Astrocyte of the cerebellum (primary cell): ENCODE measurements at regions not wholly inside any gene's neighbourhood (a gene's known extent, or its start where the extent isn't known, plus 50 kb on each side); places are given as distances from the start of the nearest gene placed in this dataset.

Experiments used
- DNase-seq: peaks from one replicate; pipeline ENCODE4 v3.0.0-alpha.2; 2011; ENCODE audit warnings: low read depth
- H3K4me3 ChIP-seq: 2 replicates; pipeline ENCODE4 v1.5.1; 2011; ENCODE audit warnings: mild to moderate bottlenecking, low read depth, low read length, moderate library complexity
- in situ Hi-C: cut with HindIII; loops from 2 replicates; pipeline ENCODE4 v1.10.0; 2017; ENCODE audit warnings: low sequenced_read_pairs
- TF ChIP-seq, protein P1 (sequence below): IDR thresholded peaks from 2 replicates; pipeline ENCODE4 v1.5.1; 2012; ENCODE audit warnings: low read length, low read depth, moderate library complexity, mild to moderate bottlenecking; ENCODE audit errors: missing control alignments

DNA sequence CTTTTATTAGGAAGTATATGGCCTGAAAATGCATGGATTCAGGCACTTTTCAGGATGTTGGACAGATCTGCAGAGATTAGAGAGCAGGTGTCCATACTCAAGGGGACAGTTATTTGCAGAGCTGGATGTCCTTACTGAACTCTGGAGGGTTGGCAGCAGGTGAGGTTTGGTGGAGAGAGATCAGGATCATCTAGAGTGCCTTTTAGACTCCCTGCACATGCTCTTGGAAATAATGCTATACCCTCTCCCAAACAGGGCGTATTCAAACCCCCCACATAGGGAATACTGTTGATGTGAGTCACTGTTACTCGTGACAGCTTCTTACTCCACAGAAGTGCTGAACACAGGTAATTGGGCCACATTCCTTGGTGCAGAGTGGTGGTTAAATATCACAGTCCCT lies 725.7 kb upstream of the SGCG start:
- TF ChIP-seq, protein P1, sequence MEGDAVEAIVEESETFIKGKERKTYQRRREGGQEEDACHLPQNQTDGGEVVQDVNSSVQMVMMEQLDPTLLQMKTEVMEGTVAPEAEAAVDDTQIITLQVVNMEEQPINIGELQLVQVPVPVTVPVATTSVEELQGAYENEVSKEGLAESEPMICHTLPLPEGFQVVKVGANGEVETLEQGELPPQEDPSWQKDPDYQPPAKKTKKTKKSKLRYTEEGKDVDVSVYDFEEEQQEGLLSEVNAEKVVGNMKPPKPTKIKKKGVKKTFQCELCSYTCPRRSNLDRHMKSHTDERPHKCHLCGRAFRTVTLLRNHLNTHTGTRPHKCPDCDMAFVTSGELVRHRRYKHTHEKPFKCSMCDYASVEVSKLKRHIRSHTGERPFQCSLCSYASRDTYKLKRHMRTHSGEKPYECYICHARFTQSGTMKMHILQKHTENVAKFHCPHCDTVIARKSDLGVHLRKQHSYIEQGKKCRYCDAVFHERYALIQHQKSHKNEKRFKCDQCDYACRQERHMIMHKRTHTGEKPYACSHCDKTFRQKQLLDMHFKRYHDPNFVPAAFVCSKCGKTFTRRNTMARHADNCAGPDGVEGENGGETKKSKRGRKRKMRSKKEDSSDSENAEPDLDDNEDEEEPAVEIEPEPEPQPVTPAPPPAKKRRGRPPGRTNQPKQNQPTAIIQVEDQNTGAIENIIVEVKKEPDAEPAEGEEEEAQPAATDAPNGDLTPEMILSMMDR = no peak
- no peak overlapping the region for H3K4me3 ChIP-seq
- DNase-seq = no peak
- in situ Hi-C loops = no loop called here

DNA sequence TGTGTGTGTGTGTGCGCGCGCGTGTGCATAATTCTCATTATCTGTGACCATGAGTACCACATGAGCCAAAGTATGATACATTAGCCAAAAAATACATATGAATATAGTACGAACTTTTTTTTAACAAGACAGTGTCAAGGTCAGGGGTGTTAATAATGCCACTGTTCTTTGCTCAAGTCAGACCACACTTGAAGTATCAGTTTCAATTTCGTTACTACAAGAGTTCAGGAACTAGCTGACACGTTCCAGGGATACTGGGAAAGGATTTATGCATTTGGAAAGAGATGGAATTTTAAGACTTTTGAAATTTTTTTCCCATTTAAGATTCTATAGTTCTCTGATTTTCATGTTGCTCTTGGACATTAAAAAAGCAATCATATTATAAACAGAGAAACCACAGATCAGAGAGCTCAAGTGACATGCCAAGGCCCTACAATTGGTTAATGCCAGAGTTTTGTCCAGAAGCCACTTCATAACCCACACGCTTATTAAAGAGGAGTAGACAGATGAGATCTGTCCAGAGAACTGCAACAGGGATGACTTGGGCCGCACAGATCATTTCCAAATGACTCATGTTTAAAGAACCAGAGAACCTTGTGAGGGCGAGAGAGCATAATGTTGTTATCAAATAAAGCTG lies 718.8 kb upstream of the SGCG start:
- no peak for DNase-seq
- TF ChIP-seq, protein P1 = no peak
- no peak overlapping the region for H3K4me3 ChIP-seq
- in situ Hi-C loops = no loop called here

DNA sequence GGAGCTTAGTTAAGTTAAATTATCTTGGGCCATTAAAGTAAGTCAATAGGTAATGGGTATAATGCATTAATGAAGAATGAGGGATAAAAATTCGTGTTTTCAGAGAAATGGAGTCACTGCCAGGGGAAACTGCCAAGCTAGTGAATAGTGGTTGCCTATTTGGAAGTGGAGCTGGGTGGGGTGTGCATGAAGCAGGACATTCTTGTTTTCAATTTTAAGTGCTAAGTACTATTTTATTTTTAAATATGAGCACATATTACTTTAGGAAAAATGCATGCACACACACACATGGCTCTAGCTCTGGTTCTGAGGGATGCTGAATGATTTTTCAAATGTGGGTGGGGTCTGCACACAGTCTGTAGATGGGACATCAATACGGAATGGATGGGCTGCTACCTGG lies 717.7 kb upstream of the SGCG start:
- DNase-seq = no peak
- in situ Hi-C loops = no loop called here
- H3K4me3 ChIP-seq = no peak overlapping the region
- TF ChIP-seq, protein P1 = no peak

DNA sequence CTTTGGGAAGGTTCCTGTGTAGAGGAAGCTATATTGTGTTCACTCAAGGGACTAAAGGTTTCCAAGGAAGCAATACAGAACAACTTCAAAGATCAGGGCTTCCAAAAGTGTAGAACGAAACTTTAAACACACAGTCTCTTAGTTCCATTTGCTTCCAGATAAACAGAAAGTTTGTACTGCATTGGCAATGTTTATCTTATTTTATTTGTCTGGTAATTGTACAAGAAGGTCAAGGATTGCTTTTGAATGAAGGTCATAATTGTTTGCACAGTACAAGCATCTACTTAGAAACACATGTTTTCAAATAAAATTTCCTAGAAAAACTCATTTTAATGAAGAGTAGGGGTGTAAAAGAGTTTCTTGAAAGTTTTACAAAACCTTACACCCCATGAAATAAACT lies 712.7 kb upstream of the SGCG start:
- H3K4me3 ChIP-seq = no peak overlapping the region
- TF ChIP-seq, protein P1 = no peak
- in situ Hi-C loops = no loop called here
- no peak for DNase-seq

DNA sequence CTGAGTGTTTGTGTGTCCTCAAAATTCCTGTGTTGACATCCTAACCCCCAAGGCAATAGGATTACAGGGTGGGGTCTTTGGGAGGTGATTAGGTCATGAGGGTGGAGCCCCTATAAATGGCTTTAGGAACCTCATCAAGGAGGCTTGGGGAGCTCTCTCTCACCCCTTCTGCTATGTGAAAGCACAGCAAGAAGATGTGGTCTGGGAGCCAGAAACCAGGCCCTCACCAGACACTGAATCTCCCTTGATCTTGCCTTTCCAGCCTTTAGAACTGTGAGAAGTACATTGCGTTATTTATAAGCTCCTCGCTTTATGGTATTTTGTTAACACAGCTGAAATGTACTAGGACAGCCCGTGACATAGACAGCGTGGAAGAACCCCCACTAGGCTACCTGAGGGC lies 712.0 kb upstream of the SGCG start:
- no peak overlapping the region for H3K4me3 ChIP-seq
- TF ChIP-seq, protein P1 = no peak
- no peak for DNase-seq
- in situ Hi-C loops = no loop called here

DNA sequence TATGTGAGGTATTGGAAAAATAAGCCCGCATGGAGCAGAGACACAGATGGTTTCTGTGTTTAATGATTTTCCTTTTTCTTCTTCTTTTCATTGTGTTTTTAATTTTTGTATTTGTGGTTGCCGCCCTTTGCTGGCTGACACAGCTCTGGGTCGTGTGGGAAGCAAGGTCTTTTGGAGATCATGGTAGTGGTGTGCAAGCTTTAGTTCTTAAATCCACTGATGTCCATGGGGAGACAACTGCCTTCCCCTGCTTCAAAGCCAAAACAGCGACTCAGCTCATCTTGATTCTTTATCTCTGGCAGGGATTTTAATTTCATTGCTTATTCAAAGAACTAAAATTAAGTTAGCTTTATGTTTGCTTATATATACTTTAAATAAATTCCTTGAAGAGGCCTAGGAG lies 711.3 kb upstream of the SGCG start:
- DNase-seq = no peak
- TF ChIP-seq, protein P1 = no peak
- H3K4me3 ChIP-seq = no peak overlapping the region
- in situ Hi-C loops = no loop called here
